GM12878 (cell line): ENCODE measurements at regions not wholly inside any gene's neighbourhood (a gene's known extent, or its start where the extent isn't known, plus 50 kb on each side); places are given as distances from the start of the nearest gene placed in this dataset.

Source experiments
- ATAC-seq: fragments of 200-7000 bp; cut with Tn5 transposase; 3 replicates; pipeline ENCODE4 v1.9.1; 2020; ENCODE audit warnings: mild to moderate bottlenecking, moderate library complexity
- BruUV-seq: library from RNA; stranded (reverse); fragments of 400-500 nt; replicated peaks from 2 replicates; lab custom pipeline; 2021; lab: Mats Ljungman, UMichigan
- CTCF ChIA-PET: fragments of 300-600 bp; sonication (Branson Sonifier 250); formaldehyde crosslinking; extraction: SDS; loops from one replicate; lab custom pipeline; 2021; ENCODE audit warnings: inconsistent platforms; lab: Yijun Ruan, JAX
- POLR2A ChIA-PET: fragments of 350-600 bp; formaldehyde crosslinking; extraction: SDS; loops from one replicate; lab custom pipeline; 2021; ENCODE audit warnings: inconsistent platforms; lab: Charles Lee
- RAD21 ChIA-PET: fragments of 300-600 bp; sonication (Branson Sonifier 250); formaldehyde crosslinking; loops from one replicate; lab custom pipeline; 2023; ENCODE audit warnings: antibody characterized with exemption; ENCODE audit not compliant: unreplicated experiment; lab: Charles Lee
- SMC1A ChIA-PET: fragments of 300-600 bp; sonication (Branson Sonifier 250); formaldehyde crosslinking; loops from one replicate; lab custom pipeline; 2023; ENCODE audit not compliant: unreplicated experiment, uncharacterized antibody; lab: Charles Lee
- DNase-seq: peaks from one replicate; pipeline ENCODE4 v3.0.0-alpha.2; 2011; ENCODE audit warnings: low read depth, low spot score
- FAIRE-seq: peaks from 3 replicates; lab custom pipeline; 2011; peaks lifted over from hg19 to GRCh38; lab: Jason Lieb, UNC
- H2AFZ ChIP-seq: 2 replicates; pipeline ENCODE4 v1.6.0; 2011; ENCODE audit warnings: low read depth, low read length, control low read depth; ENCODE audit not compliant: control insufficient read depth
- H3K27ac ChIP-seq: 2 replicates; pipeline ENCODE4 v1.5.1; 2011; ENCODE audit warnings: control low read depth; ENCODE audit not compliant: control insufficient read depth, insufficient read depth
- H3K27me3 ChIP-seq, 2 experiments: replicated peaks in 1 of 2; 2 replicates each; pipeline versions ENCODE4 v1.6.0 to v1.6.1; 2011; ENCODE audit warnings: low read length in 1 of 2; ENCODE audit not compliant: control insufficient read depth in 2 of 2, insufficient read depth in 2 of 2
- H3K36me3 ChIP-seq, 2 experiments: 2 replicates each; pipeline ENCODE4 v1.5.1; 2011; ENCODE audit warnings: low read length in 1 of 2; ENCODE audit not compliant: control insufficient read depth in 2 of 2, insufficient read depth in 2 of 2
- H3K4me1 ChIP-seq: 2 replicates; pipeline ENCODE4 v1.6.1; 2011; ENCODE audit warnings: mild to moderate bottlenecking, low read length, moderate library complexity, mixed read lengths; ENCODE audit not compliant: control insufficient read depth, insufficient read depth
- H3K4me2 ChIP-seq: 2 replicates; pipeline ENCODE4 v1.6.0; 2011; ENCODE audit warnings: control low read depth; ENCODE audit not compliant: control insufficient read depth, insufficient read depth
- H3K4me3 ChIP-seq: fragments of 200-600 bp; sonication (generic); 2 replicates; pipeline ENCODE4 v1.5.1; 2016
- H3K79me2 ChIP-seq: 2 replicates; pipeline ENCODE4 v1.6.0; 2011; ENCODE audit warnings: low read length; ENCODE audit not compliant: control insufficient read depth, insufficient read depth
- H3K9ac ChIP-seq: 2 replicates; pipeline ENCODE4 v1.8.0; 2011; ENCODE audit warnings: low read length, control low read depth, mixed read lengths; ENCODE audit not compliant: control insufficient read depth, insufficient read depth
- H3K9me3 ChIP-seq: replicated peaks from 3 replicates; pipeline ENCODE4 v1.5.1; 2011; ENCODE audit warnings: mild to moderate bottlenecking, low read length; ENCODE audit not compliant: control insufficient read depth, insufficient read depth
- H4K20me1 ChIP-seq: 2 replicates; pipeline ENCODE4 v1.6.0; 2011; ENCODE audit not compliant: control insufficient read depth, insufficient read depth
- ASH2L ChIP-seq: fragments of 300-600, 200-600 bp; sonication (generic); IDR thresholded peaks from 2 replicates; pipeline ENCODE4 v1.6.1; 2017; ENCODE audit warnings: low read depth, mild to moderate bottlenecking, borderline replicate concordance
- BACH1 ChIP-seq: fragments of 450-650 bp; IDR thresholded peaks from 2 replicates; pipeline ENCODE4 v1.6.1; 2017; ENCODE audit warnings: mild to moderate bottlenecking, borderline replicate concordance
- CBFB ChIP-seq: IDR thresholded peaks from 2 replicates; pipeline ENCODE4 v1.6.1; 2016; ENCODE audit warnings: antibody characterized with exemption, low read depth
- FOXK2 ChIP-seq: fragments of 450-650 bp; IDR thresholded peaks from 2 replicates; pipeline ENCODE4 v1.6.1; 2017; ENCODE audit warnings: mild to moderate bottlenecking, moderate library complexity
- HSF1 ChIP-seq: fragments of 150-350 bp; IDR thresholded peaks from 2 replicates; pipeline ENCODE4 v1.6.1; 2014; ENCODE audit warnings: mild to moderate bottlenecking, low read depth, low read length
- IRF5 ChIP-seq: fragments of 450-650 bp; IDR thresholded peaks from 2 replicates; pipeline ENCODE4 v1.6.1; 2017; ENCODE audit warnings: borderline replicate concordance
- LARP7 ChIP-seq: fragments of 450-650 bp; IDR thresholded peaks from 2 replicates; pipeline ENCODE4 v1.6.1; 2017; ENCODE audit warnings: mild to moderate bottlenecking
- MAX ChIP-seq: IDR thresholded peaks from 2 replicates; pipeline ENCODE4 v1.6.1; 2012; ENCODE audit warnings: low read depth, low read length, improper control_type of control experiment
- MTA3 ChIP-seq: IDR thresholded peaks from 2 replicates; pipeline ENCODE4 v1.6.1; 2012; ENCODE audit warnings: low read length, inconsistent platforms, borderline replicate concordance
- NRF1 ChIP-seq: conservative IDR thresholded peaks from 2 replicates; pipeline ENCODE4 v1.6.1; 2011; ENCODE audit warnings: mild to moderate bottlenecking, low read depth, low read length, improper control_type of control experiment
- PAX8 ChIP-seq: fragments of 450-650 bp; IDR thresholded peaks from 2 replicates; pipeline ENCODE4 v1.6.1; 2017; ENCODE audit warnings: mild to moderate bottlenecking, moderate library complexity
- PML ChIP-seq: IDR thresholded peaks from 2 replicates; pipeline ENCODE4 v1.6.1; 2012; ENCODE audit warnings: low read length, inconsistent platforms
- RAD51 ChIP-seq: fragments of 450-650 bp; IDR thresholded peaks from 2 replicates; pipeline ENCODE4 v1.6.1; 2016; ENCODE audit warnings: moderate library complexity, mild to moderate bottlenecking, inconsistent platforms
- RBBP5 ChIP-seq: fragments of 200-600 bp; sonication (generic); conservative IDR thresholded peaks from 2 replicates; pipeline ENCODE4 v1.6.1; 2016
- TCF12 ChIP-seq: IDR thresholded peaks from 2 replicates; pipeline ENCODE4 v1.6.1; 2011; ENCODE audit warnings: low read depth, mild to moderate bottlenecking, low read length
- YBX1 ChIP-seq: fragments of 450-650 bp; IDR thresholded peaks from 2 replicates; pipeline ENCODE4 v1.6.1; 2016; ENCODE audit warnings: antibody characterized with exemption
- ZBTB4 ChIP-seq: fragments of 450-650 bp; formaldehyde crosslinking; IDR thresholded peaks from 2 replicates; pipeline ENCODE4 v1.4.0; 2022; ENCODE audit warnings: mild to moderate bottlenecking, moderate library complexity
- ZNF217 ChIP-seq: fragments of 450-650 bp; IDR thresholded peaks from 2 replicates; pipeline ENCODE4 v1.6.1; 2017; ENCODE audit warnings: antibody characterized with exemption, mild to moderate bottlenecking
- ZNF622 ChIP-seq: fragments of 450-650 bp; IDR thresholded peaks from 2 replicates; pipeline ENCODE4 v1.6.1; 2017; ENCODE audit warnings: mild to moderate bottlenecking, inconsistent platforms
- WGBS: methylation state at CpG from one replicate; pipeline ENCODE4 v1.1.6; 2016; ENCODE audit warnings: low lambda C conversion rate; ENCODE audit not compliant: insufficient replicate concordance, insufficient coverage; ENCODE audit errors: missing lambda C conversion rate; 5-methylcytosine and 5-hydroxymethylcytosine counted together
- in situ Hi-C: fragments of 300-500 bp; cut with MboI; formaldehyde crosslinking; loops from 9 replicates; pipeline ENCODE4 v1.14.3; 2018; ENCODE audit warnings: mixed read lengths
- intact Hi-C: fragments of 100-400 bp; cut with micrococcal nuclease; formaldehyde crosslinking; loops from one replicate; pipeline ENCODE4 v1.14.2; 2022; ENCODE audit not compliant: unreplicated experiment

- POLR2A ChIA-PET = no interaction called here
- 0% methylated on average over 2 of the region's 2 CpGs for WGBS
Observed at GRCh38 chr10:84863675-84864074, 535.3 kb downstream of the CCSER2 start.

More at GRCh38 chr10:84863675-84864074, 535.3 kb downstream of the CCSER2 start:
- H3K79me2 ChIP-seq = no peaks in the 10 kb centered on the region
- FAIRE-seq (no peak), DNase-seq (no peak), ATAC-seq (no peak)
- ChIA-PET SMC1A (no interaction called here), CTCF (no interaction called here), RAD21 (no interaction called here)
- no peak overlapping the region for H3K27ac ChIP-seq
- in situ Hi-C loops = no loop called here
- H3K9ac ChIP-seq = no peak overlapping the region
- no peaks in the 10 kb centered on the region for H3K27me3 ChIP-seq
- H3K36me3 ChIP-seq = no peaks in the 10 kb centered on the region
- H3K4me1 ChIP-seq = no peaks in the 10 kb centered on the region
- H3K9me3 ChIP-seq = no peaks in the 10 kb centered on the region
- H4K20me1 ChIP-seq = no peaks in the 10 kb centered on the region
- H2AFZ ChIP-seq = no peak overlapping the region
- no peak overlapping the region for H3K4me2 ChIP-seq
- no TSS peak for BruUV-seq
- TF ChIP-seq ASH2L (no peak), CBFB (no peak), RAD51 (no peak), FOXK2 (no peak), RBBP5 (no peak), HSF1 (no peak), PML (no peak), LARP7 (no peak), YBX1 (no peak), IRF5 (no peak), BACH1 (no peak), ZNF622 (no peak), TCF12 (no peak), MTA3 (no peak), PAX8 (no peak), ZBTB4 (CRISPR knock-in tag) (no peak), MAX (no peak), NRF1 (no peak), ZNF217 (no peak)
- intact Hi-C loops = no loop called here
- H3K4me3 ChIP-seq = no peak overlapping the region
